Transverse colon (tissue), 4 donors: ENCODE measurements at regions not wholly inside any gene's neighbourhood (a gene's known extent, or its start where the extent isn't known, plus 50 kb on each side); places are given as distances from the start of the nearest gene placed in this dataset.

ENCODE experiments used
- DNase-seq: peaks from one replicate; pipeline ENCODE4 v3.0.0-alpha.2; 2019
- H3K27ac ChIP-seq, 4 donors: fragments of 200-600 bp; sonication (generic); 2 replicates each; pipeline ENCODE4 v1.5.1; 2016 to 2018; ENCODE audit warnings: inconsistent platforms in 4 of 4
- H3K27me3 ChIP-seq: fragments of 200-600 bp; sonication (generic); 2 replicates; pipeline ENCODE4 v1.5.1; 2017; ENCODE audit warnings: inconsistent platforms
- H3K36me3 ChIP-seq, 4 donors: fragments of 200-600 bp; sonication (generic); 2 replicates each; pipeline ENCODE4 v1.5.1; 2017 to 2019; ENCODE audit warnings: inconsistent platforms in 4 of 4
- H3K4me1 ChIP-seq, 4 donors: fragments of 200-600 bp; sonication (generic); 2 replicates each; pipeline ENCODE4 v1.5.1; 2017 to 2020; ENCODE audit warnings: inconsistent platforms in 4 of 4
- H3K4me3 ChIP-seq, 4 donors: fragments of 200-600 bp; sonication (generic); 1 replicate in 1 of 4; 2 replicates in 3 of 4; pipeline versions ENCODE4 v1.5.1 to v1.6.1; 2017 to 2019; ENCODE audit warnings: inconsistent platforms in 4 of 4
- H3K9me3 ChIP-seq, 2 donors: fragments of 200-600 bp; sonication (generic); 2 replicates each; pipeline ENCODE4 v1.5.1; 2017 to 2019; ENCODE audit warnings: inconsistent platforms in 2 of 2
- CTCF ChIP-seq, 5 experiments: fragments of 200-600 bp in 3 of 5; fragments of 450-650 bp in 2 of 5; sonication (generic) in 3 of 5; IDR thresholded peaks; 1 replicate in 2 of 5; 2 replicates in 3 of 5; pipeline ENCODE4 v1.5.1; 2016 to 2017; ENCODE audit warnings: antibody characterized with exemption in 5 of 5, inconsistent platforms in 3 of 5, mild to moderate bottlenecking in 2 of 5, moderate library complexity in 1 of 5
- EP300 ChIP-seq: sonication (generic); formaldehyde crosslinking; IDR thresholded peaks from one replicate; pipeline ENCODE4 v1.6.1; 2017; ENCODE audit warnings: antibody characterized with exemption, low read depth
- POLR2A ChIP-seq: fragments of 450-650 bp; IDR thresholded peaks from one replicate; pipeline ENCODE4 v1.6.1; 2016; ENCODE audit warnings: antibody characterized with exemption, mild to moderate bottlenecking, moderate library complexity
- POLR2AphosphoS5 ChIP-seq, 3 donors: sonication (generic); formaldehyde crosslinking; IDR thresholded peaks; one replicate each; pipeline ENCODE4 v1.6.1; 2016; ENCODE audit warnings: antibody characterized with exemption in 3 of 3
- WGBS, 2 donors: methylation state at CpG; one replicate each; pipeline ENCODE4 v1.1.5; 2018; ENCODE audit warnings: low coverage in 1 of 2; 5-methylcytosine and 5-hydroxymethylcytosine counted together
- in situ Hi-C, 4 donors: fragments of 200-750 bp; cut with MboI; loops; one replicate each; pipeline versions ENCODE4 v1.15.0 to v1.15.1; 2017; ENCODE audit warnings: low sequenced_read_pairs in 3 of 4, low pct_ligation_motif_present in 1 of 4, low pct_unique_long_range_greater_than_20kb in 1 of 4
- intact Hi-C: fragments of 100-400 bp; cut with DNase I; formaldehyde crosslinking; loops from one replicate; pipeline ENCODE4 v1.15.1; 2023; ENCODE audit warnings: low total_unique reads

- Histone ChIP-seq H3K36me3 (no peaks in the 10 kb centered on the region), H3K9me3 (no peaks in the 10 kb centered on the region), H3K4me1 (no peaks in the 10 kb centered on the region), H3K27me3 (no peaks in the 10 kb centered on the region), H3K4me3 (no peak overlapping the region), H3K27ac (no peak overlapping the region)
- WGBS, 2 donors: 78 to 80% methylated on average over 1 to 10 of the region's 10 CpGs
- no peak for TF ChIP-seq EP300
- TF ChIP-seq POLR2A: no peak
- TF ChIP-seq CTCF (IDR thresholded peaks at IDR 0.05): no peak
- TF ChIP-seq POLR2AphosphoS5 (IDR thresholded peaks at IDR 0.05): no peak
- in situ Hi-C loops (no loop called here), intact Hi-C loops (no loop called here)
- DNase-seq: no peak
Measured at GRCh38 chr1:4430406-4431365, 223.7 kb upstream of the AJAP1 start.

- no peaks in the 10 kb centered on the region for H3K9me3 ChIP-seq
- H3K27me3 ChIP-seq: no peaks in the 10 kb centered on the region
- H3K4me3 ChIP-seq: no peak overlapping the region
- no peaks in the 10 kb centered on the region for H3K4me1 ChIP-seq
- DNase-seq: no peak
- TF ChIP-seq POLR2AphosphoS5 (IDR thresholded peaks at IDR 0.05) (no peak), EP300 (no peak), POLR2A (no peak), CTCF (IDR thresholded peaks at IDR 0.05) (no peak)
- in situ Hi-C loops (no loop called here), intact Hi-C loops (no loop called here)
- H3K36me3 ChIP-seq: no peaks in the 10 kb centered on the region
- H3K27ac ChIP-seq: no peak overlapping the region
- WGBS, 2 donors: 74% methylated on average over 6 of the region's 6 CpGs; no CpG with 5 or more reads in 1 of the 2 donors
Measured at GRCh38 chr1:4431491-4431890, 222.9 kb upstream of the AJAP1 start.

GRCh38 chr1:4433075-4433474 is 221.3 kb upstream of the AJAP1 start:
- TF ChIP-seq POLR2A (no peak), POLR2AphosphoS5 (IDR thresholded peaks at IDR 0.05) (no peak), CTCF (IDR thresholded peaks at IDR 0.05) (no peak), EP300 (no peak)
- no peak for DNase-seq
- WGBS, 2 donors: 88 to 100% methylated on average over 1 to 7 of the region's 7 CpGs
- H3K4me1 ChIP-seq: no peaks in the 10 kb centered on the region
- no peaks in the 10 kb centered on the region for H3K27me3 ChIP-seq
- no peak overlapping the region for H3K27ac ChIP-seq
- in situ Hi-C loops: no loop called here
- H3K4me3 ChIP-seq: no peak overlapping the region
- no peaks in the 10 kb centered on the region for H3K36me3 ChIP-seq
- intact Hi-C loops: no loop called here
- no peaks in the 10 kb centered on the region for H3K9me3 ChIP-seq

- H3K36me3 ChIP-seq: no peaks in the 10 kb centered on the region
- 71 to 74% methylated on average over 3 to 5 of the region's 5 CpGs for WGBS, 2 donors
- TF ChIP-seq POLR2A (no peak), POLR2AphosphoS5 (IDR thresholded peaks at IDR 0.05) (no peak), EP300 (no peak)
- no peaks in the 10 kb centered on the region for H3K27me3 ChIP-seq
- H3K4me3 ChIP-seq: no peak overlapping the region
- intact Hi-C loops: no loop called here
- H3K4me1 ChIP-seq: no peaks in the 10 kb centered on the region
- H3K27ac ChIP-seq: no peak overlapping the region
- in situ Hi-C loops: no loop called here
- no peaks in the 10 kb centered on the region for H3K9me3 ChIP-seq
- DNase-seq: no peak
Measured at GRCh38 chr1:4444086-4444485, 210.3 kb upstream of the AJAP1 start.
